HG03025 (cell line): ENCODE measurements at regions not wholly inside any gene's neighbourhood (a gene's known extent, or its start where the extent isn't known, plus 50 kb on each side); places are given as distances from the start of the nearest gene placed in this dataset.

Experiments
- ATAC-seq: cut with Tn5 transposase; IDR thresholded peaks from one replicate; pipeline ENCODE4 v1.9.1; 2021; ENCODE audit warnings: mild to moderate bottlenecking, moderate library complexity; ENCODE audit not compliant: unreplicated experiment, low FRiP score

DNA sequence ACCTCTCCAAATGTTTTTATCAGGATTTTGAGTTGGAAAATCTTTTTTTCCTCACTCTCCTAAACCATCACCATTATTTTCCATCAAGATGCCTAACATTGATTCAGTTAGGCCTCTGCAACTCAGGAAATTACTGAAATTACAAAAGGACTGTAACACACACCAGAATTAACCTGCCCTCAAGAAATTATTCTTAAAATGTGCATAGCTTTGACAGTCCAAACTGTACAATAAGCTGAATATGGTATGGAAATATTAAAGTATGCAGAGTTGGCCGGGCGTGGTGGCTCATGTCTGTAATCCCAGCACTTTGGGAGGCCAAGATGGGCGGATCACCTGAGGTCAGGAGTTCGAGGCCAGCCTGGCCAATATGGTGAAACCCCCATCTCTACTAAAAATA, 50.2 kb upstream of the PHLPP1 start:
- no peak for ATAC-seq
